HepG2 (cell line): ENCODE measurements at regions not wholly inside any gene's neighbourhood (a gene's known extent, or its start where the extent isn't known, plus 50 kb on each side); places are given as distances from the start of the nearest gene placed in this dataset.

Experiments
- DMAP1 ChIP-seq: IDR thresholded peaks from 2 replicates; pipeline ENCODE4 v1.6.1; 2016
- DNMT1 ChIP-seq: sonication (generic); formaldehyde crosslinking; IDR thresholded peaks from 2 replicates; pipeline ENCODE4 v1.5.1; 2020; ENCODE audit warnings: mild to moderate bottlenecking, missing genetic modification reagents
- GLI4 ChIP-seq: sonication (generic); formaldehyde crosslinking; IDR thresholded peaks from 2 replicates; pipeline ENCODE4 v1.5.1; 2020; ENCODE audit warnings: missing genetic modification reagents, mild to moderate bottlenecking, moderate library complexity, borderline replicate concordance
- HES4 ChIP-seq: sonication (generic); formaldehyde crosslinking; IDR thresholded peaks from 2 replicates; pipeline ENCODE4 v1.9.0; 2021; ENCODE audit warnings: mild to moderate bottlenecking, missing genetic modification reagents, borderline replicate concordance
- KLF16 ChIP-seq, 2 experiments: sonication (generic) in 1 of 2; formaldehyde crosslinking in 1 of 2; IDR thresholded peaks; 2 replicates each; pipeline versions ENCODE4 v1.6.1 to v1.8.0; 2016 to 2023; ENCODE audit warnings: missing genetic modification reagents in 2 of 2, missing compliant biosample characterization in 1 of 2
- SP2 ChIP-seq: sonication (generic); formaldehyde crosslinking; IDR thresholded peaks from 2 replicates; pipeline ENCODE4 v1.5.1; 2020; ENCODE audit warnings: mild to moderate bottlenecking, missing genetic modification reagents
- ZC3H4 ChIP-seq: sonication (generic); formaldehyde crosslinking; IDR thresholded peaks from 2 replicates; pipeline ENCODE4 v1.4.0; 2020; ENCODE audit warnings: missing genetic modification reagents, borderline replicate concordance
- ZFX ChIP-seq: sonication (generic); formaldehyde crosslinking; IDR thresholded peaks from 2 replicates; pipeline ENCODE4 v1.4.0; 2020; ENCODE audit warnings: mild to moderate bottlenecking, low read depth, missing genetic modification reagents, moderate library complexity
- ZKSCAN8 ChIP-seq: IDR thresholded peaks from 2 replicates; pipeline ENCODE4 v1.6.1; 2016; ENCODE audit warnings: borderline replicate concordance, missing genetic modification reagents, missing compliant biosample characterization
- ZMYM3 ChIP-seq: sonication (generic); formaldehyde crosslinking; IDR thresholded peaks from 2 replicates; pipeline ENCODE4 v1.5.1; 2020; ENCODE audit warnings: mild to moderate bottlenecking, missing genetic modification reagents
- ZNF484 ChIP-seq: sonication (generic); formaldehyde crosslinking; IDR thresholded peaks from 2 replicates; pipeline ENCODE4 v1.5.1; 2020; ENCODE audit warnings: mild to moderate bottlenecking, low read depth, missing genetic modification reagents, borderline replicate concordance
- ZNF496 ChIP-seq: sonication (generic); formaldehyde crosslinking; IDR thresholded peaks from 2 replicates; pipeline ENCODE4 v1.8.1; 2023; ENCODE audit warnings: mild to moderate bottlenecking, moderate library complexity, missing genetic modification reagents; ENCODE audit not compliant: insufficient replicate concordance
- ZNF501 ChIP-seq: sonication (generic); formaldehyde crosslinking; IDR thresholded peaks from 2 replicates; pipeline ENCODE4 v1.5.1; 2020; ENCODE audit warnings: mild to moderate bottlenecking, moderate library complexity, missing genetic modification reagents
- ZNF629 ChIP-seq: sonication (generic); formaldehyde crosslinking; conservative IDR thresholded peaks from 2 replicates; pipeline ENCODE4 v1.5.0; 2020; ENCODE audit warnings: missing genetic modification reagents
- TF ChIP-seq, protein P1 (sequence below): IDR thresholded peaks from 2 replicates; pipeline ENCODE4 v1.6.1; 2016; ENCODE audit warnings: control low read depth
- TF ChIP-seq, protein P2 (sequence below): sonication (generic); formaldehyde crosslinking; conservative IDR thresholded peaks from 2 replicates; pipeline ENCODE4 v1.8.0; 2022; ENCODE audit warnings: low read depth, missing genetic modification reagents
- TF ChIP-seq, protein P3 (sequence below): sonication (generic); formaldehyde crosslinking; IDR thresholded peaks from 2 replicates; pipeline ENCODE4 v1.4.0; 2020; ENCODE audit warnings: missing genetic modification reagents, borderline replicate concordance
- TF ChIP-seq, protein P4 (sequence below): sonication (generic); formaldehyde crosslinking; IDR thresholded peaks from 2 replicates; pipeline ENCODE4 v1.9.0; 2021; ENCODE audit warnings: missing genetic modification reagents, mild to moderate bottlenecking, borderline replicate concordance

DNA sequence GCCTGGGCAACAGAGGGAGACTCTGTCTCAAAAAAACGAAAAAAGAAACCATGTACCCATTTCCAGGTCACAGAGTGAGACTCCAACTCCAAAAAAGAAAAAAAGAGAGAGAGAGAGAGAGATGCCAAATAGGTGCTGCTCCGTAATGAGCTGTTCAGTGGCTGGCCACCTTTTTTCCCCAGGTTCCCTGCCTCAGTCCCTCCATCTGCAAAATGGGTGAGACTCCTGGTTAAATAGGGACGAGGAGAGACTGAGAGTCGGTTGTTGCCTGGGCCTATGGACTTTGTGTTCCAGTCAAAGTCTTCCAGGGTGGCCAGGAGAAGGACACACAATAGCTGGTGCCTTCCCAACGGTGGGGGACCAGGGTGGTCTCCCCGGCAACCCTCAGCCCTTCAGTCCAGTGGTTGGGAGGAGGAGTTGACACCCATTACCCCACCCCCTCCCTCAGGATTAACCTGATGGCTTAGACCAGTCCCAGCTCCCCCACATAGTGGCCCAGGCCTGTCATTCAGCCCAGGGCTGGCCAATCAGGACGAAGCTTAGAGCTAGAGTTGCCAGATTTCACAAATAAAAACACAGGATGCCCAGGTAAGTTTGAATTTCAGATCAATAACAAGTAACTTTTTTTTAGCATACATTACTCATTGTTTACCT lies 258.2 kb downstream of the PARN start (continued):
- TF ChIP-seq ZNF501 (no peak), ZC3H4 (no peak), KLF16 (CRISPR knock-in tag; IDR thresholded peaks at IDR 0.05) (no peak), GLI4 (CRISPR knock-in tag) (no peak), DMAP1 (CRISPR knock-in tag) (no peak), SP2 (CRISPR knock-in tag) (no peak), ZMYM3 (CRISPR knock-in tag) (peak; percentile 93), HES4 (CRISPR knock-in tag) (no peak), ZNF484 (CRISPR knock-in tag) (no peak), ZNF496 (CRISPR knock-in tag) (no peak), ZNF629 (peak; percentile 98), DNMT1 (CRISPR knock-in tag) (no peak), ZFX (0 out of 2 replicates have a peak, but pooled peaks have one; percentile 14), ZKSCAN8 (CRISPR knock-in tag) (no peak)
- TF ChIP-seq, protein P1, sequence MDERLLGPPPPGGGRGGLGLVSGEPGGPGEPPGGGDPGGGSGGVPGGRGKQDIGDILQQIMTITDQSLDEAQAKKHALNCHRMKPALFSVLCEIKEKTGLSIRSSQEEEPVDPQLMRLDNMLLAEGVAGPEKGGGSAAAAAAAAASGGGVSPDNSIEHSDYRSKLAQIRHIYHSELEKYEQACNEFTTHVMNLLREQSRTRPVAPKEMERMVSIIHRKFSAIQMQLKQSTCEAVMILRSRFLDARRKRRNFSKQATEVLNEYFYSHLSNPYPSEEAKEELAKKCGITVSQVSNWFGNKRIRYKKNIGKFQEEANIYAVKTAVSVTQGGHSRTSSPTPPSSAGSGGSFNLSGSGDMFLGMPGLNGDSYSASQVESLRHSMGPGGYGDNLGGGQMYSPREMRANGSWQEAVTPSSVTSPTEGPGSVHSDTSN (CRISPR knock-in tag), result peak; percentile 78
- TF ChIP-seq, protein P2, sequence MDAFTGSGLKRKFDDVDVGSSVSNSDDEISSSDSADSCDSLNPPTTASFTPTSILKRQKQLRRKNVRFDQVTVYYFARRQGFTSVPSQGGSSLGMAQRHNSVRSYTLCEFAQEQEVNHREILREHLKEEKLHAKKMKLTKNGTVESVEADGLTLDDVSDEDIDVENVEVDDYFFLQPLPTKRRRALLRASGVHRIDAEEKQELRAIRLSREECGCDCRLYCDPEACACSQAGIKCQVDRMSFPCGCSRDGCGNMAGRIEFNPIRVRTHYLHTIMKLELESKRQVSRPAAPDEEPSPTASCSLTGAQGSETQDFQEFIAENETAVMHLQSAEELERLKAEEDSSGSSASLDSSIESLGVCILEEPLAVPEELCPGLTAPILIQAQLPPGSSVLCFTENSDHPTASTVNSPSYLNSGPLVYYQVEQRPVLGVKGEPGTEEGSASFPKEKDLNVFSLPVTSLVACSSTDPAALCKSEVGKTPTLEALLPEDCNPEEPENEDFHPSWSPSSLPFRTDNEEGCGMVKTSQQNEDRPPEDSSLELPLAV (CRISPR knock-in tag), result no peak
- TF ChIP-seq, protein P3, sequence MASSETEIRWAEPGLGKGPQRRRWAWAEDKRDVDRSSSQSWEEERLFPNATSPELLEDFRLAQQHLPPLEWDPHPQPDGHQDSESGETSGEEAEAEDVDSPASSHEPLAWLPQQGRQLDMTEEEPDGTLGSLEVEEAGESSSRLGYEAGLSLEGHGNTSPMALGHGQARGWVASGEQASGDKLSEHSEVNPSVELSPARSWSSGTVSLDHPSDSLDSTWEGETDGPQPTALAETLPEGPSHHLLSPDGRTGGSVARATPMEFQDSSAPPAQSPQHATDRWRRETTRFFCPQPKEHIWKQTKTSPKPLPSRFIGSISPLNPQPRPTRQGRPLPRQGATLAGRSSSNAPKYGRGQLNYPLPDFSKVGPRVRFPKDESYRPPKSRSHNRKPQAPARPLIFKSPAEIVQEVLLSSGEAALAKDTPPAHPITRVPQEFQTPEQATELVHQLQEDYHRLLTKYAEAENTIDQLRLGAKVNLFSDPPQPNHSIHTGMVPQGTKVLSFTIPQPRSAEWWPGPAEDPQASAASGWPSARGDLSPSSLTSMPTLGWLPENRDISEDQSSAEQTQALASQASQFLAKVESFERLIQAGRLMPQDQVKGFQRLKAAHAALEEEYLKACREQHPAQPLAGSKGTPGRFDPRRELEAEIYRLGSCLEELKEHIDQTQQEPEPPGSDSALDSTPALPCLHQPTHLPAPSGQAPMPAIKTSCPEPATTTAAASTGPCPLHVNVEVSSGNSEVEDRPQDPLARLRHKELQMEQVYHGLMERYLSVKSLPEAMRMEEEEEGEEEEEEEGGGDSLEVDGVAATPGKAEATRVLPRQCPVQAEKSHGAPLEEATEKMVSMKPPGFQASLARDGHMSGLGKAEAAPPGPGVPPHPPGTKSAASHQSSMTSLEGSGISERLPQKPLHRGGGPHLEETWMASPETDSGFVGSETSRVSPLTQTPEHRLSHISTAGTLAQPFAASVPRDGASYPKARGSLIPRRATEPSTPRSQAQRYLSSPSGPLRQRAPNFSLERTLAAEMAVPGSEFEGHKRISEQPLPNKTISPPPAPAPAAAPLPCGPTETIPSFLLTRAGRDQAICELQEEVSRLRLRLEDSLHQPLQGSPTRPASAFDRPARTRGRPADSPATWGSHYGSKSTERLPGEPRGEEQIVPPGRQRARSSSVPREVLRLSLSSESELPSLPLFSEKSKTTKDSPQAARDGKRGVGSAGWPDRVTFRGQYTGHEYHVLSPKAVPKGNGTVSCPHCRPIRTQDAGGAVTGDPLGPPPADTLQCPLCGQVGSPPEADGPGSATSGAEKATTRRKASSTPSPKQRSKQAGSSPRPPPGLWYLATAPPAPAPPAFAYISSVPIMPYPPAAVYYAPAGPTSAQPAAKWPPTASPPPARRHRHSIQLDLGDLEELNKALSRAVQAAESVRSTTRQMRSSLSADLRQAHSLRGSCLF (CRISPR knock-in tag), result no peak
- TF ChIP-seq, protein P4, sequence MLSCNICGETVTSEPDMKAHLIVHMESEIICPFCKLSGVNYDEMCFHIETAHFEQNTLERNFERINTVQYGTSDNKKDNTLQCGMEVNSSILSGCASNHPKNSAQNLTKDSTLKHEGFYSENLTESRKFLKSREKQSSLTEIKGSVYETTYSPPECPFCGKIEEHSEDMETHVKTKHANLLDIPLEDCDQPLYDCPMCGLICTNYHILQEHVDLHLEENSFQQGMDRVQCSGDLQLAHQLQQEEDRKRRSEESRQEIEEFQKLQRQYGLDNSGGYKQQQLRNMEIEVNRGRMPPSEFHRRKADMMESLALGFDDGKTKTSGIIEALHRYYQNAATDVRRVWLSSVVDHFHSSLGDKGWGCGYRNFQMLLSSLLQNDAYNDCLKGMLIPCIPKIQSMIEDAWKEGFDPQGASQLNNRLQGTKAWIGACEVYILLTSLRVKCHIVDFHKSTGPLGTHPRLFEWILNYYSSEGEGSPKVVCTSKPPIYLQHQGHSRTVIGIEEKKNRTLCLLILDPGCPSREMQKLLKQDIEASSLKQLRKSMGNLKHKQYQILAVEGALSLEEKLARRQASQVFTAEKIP, result no peak
